Suprapubic skin (tissue), 4 donors: ENCODE measurements at regions not wholly inside any gene's neighbourhood (a gene's known extent, or its start where the extent isn't known, plus 50 kb on each side); places are given as distances from the start of the nearest gene placed in this dataset.

Experiments
- DNase-seq, 2 donors: peaks; one replicate each; pipeline ENCODE4 v3.0.0-alpha.2; 2019; ENCODE audit warnings: low spot score in 2 of 2
- H3K27ac ChIP-seq: fragments of 200-600 bp; sonication (generic); one replicate; pipeline ENCODE4 v1.5.1; 2019
- H3K27me3 ChIP-seq: fragments of 200-600 bp; sonication (generic); one replicate; pipeline ENCODE4 v1.5.1; 2019
- H3K36me3 ChIP-seq: fragments of 200-600 bp; sonication (generic); one replicate; pipeline ENCODE4 v1.5.1; 2019
- H3K4me1 ChIP-seq: fragments of 200-600 bp; sonication (generic); one replicate; pipeline ENCODE4 v1.5.1; 2019
- H3K4me3 ChIP-seq: fragments of 200-600 bp; sonication (generic); one replicate; pipeline ENCODE4 v1.5.1; 2019; ENCODE audit warnings: mild to moderate bottlenecking
- H3K9me3 ChIP-seq: fragments of 200-600 bp; sonication (generic); one replicate; pipeline ENCODE4 v1.5.1; 2019
- CTCF ChIP-seq, 2 donors: fragments of 200-600 bp in 1 of 2; fragments of 450-650 bp in 1 of 2; sonication (generic) in 1 of 2; IDR thresholded peaks; one replicate each; pipeline ENCODE4 v1.5.1; 2016 to 2019; ENCODE audit warnings: antibody characterized with exemption in 2 of 2, mild to moderate bottlenecking in 1 of 2, moderate library complexity in 1 of 2
- EP300 ChIP-seq: sonication (generic); formaldehyde crosslinking; IDR thresholded peaks from one replicate; pipeline ENCODE4 v1.6.1; 2017; ENCODE audit warnings: antibody characterized with exemption
- POLR2A ChIP-seq, 2 donors: fragments of 450-650 bp; IDR thresholded peaks; one replicate each; pipeline ENCODE4 v1.6.1; 2017; ENCODE audit warnings: antibody characterized with exemption in 2 of 2, mild to moderate bottlenecking in 2 of 2, moderate library complexity in 2 of 2
- POLR2AphosphoS5 ChIP-seq, 3 donors: sonication (generic); formaldehyde crosslinking; IDR thresholded peaks; one replicate each; pipeline ENCODE4 v1.6.1; 2017; ENCODE audit warnings: antibody characterized with exemption in 3 of 3
- WGBS: methylation state at CpG from one replicate; pipeline ENCODE4 v1.1.5; 2018; 5-methylcytosine and 5-hydroxymethylcytosine counted together

- peaks cover 7% of the 10 kb centered on the region for H3K9me3 ChIP-seq
- H3K4me3 ChIP-seq = no peak overlapping the region
- H3K27me3 ChIP-seq = no peaks in the 10 kb centered on the region
- H3K36me3 ChIP-seq = no peaks in the 10 kb centered on the region
- TF ChIP-seq CTCF (IDR thresholded peaks at IDR 0.05) (no peak), EP300 (no peak), POLR2AphosphoS5 (IDR thresholded peaks at IDR 0.05) (no peak), POLR2A (IDR thresholded peaks at IDR 0.05) (no peak)
- no peak overlapping the region for H3K27ac ChIP-seq
- WGBS = 32% methylated on average over 3 of the region's 3 CpGs
- H3K4me1 ChIP-seq = no peaks in the 10 kb centered on the region
- DNase-seq = no peak
These were observed 75.2 kb upstream of the GNAZ start for GRCh38 chr22:22995166-22995565.

- Histone ChIP-seq H3K4me3 (no peak overlapping the region), H3K9me3 (peaks cover 7% of the 10 kb centered on the region), H3K36me3 (no peaks in the 10 kb centered on the region), H3K4me1 (no peaks in the 10 kb centered on the region), H3K27ac (no peak overlapping the region), H3K27me3 (no peaks in the 10 kb centered on the region)
- 88% methylated on average over 2 of the region's 2 CpGs for WGBS
- no peak for DNase-seq
- no peak for TF ChIP-seq CTCF (IDR thresholded peaks at IDR 0.05)
- TF ChIP-seq EP300 = no peak
- TF ChIP-seq POLR2A (IDR thresholded peaks at IDR 0.05) = no peak
- TF ChIP-seq POLR2AphosphoS5 (IDR thresholded peaks at IDR 0.05) = no peak
These were observed 73.6 kb upstream of the GNAZ start for GRCh38 chr22:22996511-22997261.

- no peaks in the 10 kb centered on the region for H3K4me1 ChIP-seq
- no peaks in the 10 kb centered on the region for H3K27me3 ChIP-seq
- H3K4me3 ChIP-seq = no peak overlapping the region
- no peak for DNase-seq
- H3K36me3 ChIP-seq = no peaks in the 10 kb centered on the region
- no peak overlapping the region for H3K27ac ChIP-seq
- peaks cover 7% of the 10 kb centered on the region for H3K9me3 ChIP-seq
- TF ChIP-seq POLR2AphosphoS5 (IDR thresholded peaks at IDR 0.05) (no peak), CTCF (IDR thresholded peaks at IDR 0.05) (no peak), EP300 (no peak), POLR2A (IDR thresholded peaks at IDR 0.05) (no peak)
These were observed 72.9 kb upstream of the GNAZ start for GRCh38 chr22:22997262-22997898.

GRCh38 chr22:22997988-22998387, 72.3 kb upstream of the GNAZ start:
- Histone ChIP-seq H3K27me3 (no peaks in the 10 kb centered on the region), H3K36me3 (no peaks in the 10 kb centered on the region), H3K4me1 (no peaks in the 10 kb centered on the region), H3K27ac (no peak overlapping the region), H3K4me3 (no peak overlapping the region), H3K9me3 (peaks cover 7% of the 10 kb centered on the region)
- no peak for DNase-seq
- TF ChIP-seq CTCF (IDR thresholded peaks at IDR 0.05) (no peak), POLR2A (IDR thresholded peaks at IDR 0.05) (no peak), EP300 (no peak), POLR2AphosphoS5 (IDR thresholded peaks at IDR 0.05) (no peak)

- 64% methylated on average over 2 of the region's 2 CpGs for WGBS
- H3K9me3 ChIP-seq = peaks cover 7% of the 10 kb centered on the region
- no peak for DNase-seq
- no peaks in the 10 kb centered on the region for H3K36me3 ChIP-seq
- no peaks in the 10 kb centered on the region for H3K4me1 ChIP-seq
- H3K27me3 ChIP-seq = no peaks in the 10 kb centered on the region
- no peak overlapping the region for H3K27ac ChIP-seq
- H3K4me3 ChIP-seq = no peak overlapping the region
- TF ChIP-seq CTCF (IDR thresholded peaks at IDR 0.05) (no peak), POLR2AphosphoS5 (IDR thresholded peaks at IDR 0.05) (no peak), POLR2A (IDR thresholded peaks at IDR 0.05) (no peak), EP300 (no peak)
These were observed 70.8 kb upstream of the GNAZ start for GRCh38 chr22:22999523-22999922.
